IPS-NIHi11 (cell line): ENCODE measurements at regions not wholly inside any gene's neighbourhood (a gene's known extent, or its start where the extent isn't known, plus 50 kb on each side); places are given as distances from the start of the nearest gene placed in this dataset.

Source experiments
- DNase-seq: peaks from one replicate; pipeline ENCODE4 v3.0.0; 2012; ENCODE audit warnings: mixed read lengths, low spot score

- DNase-seq: no peak
These were observed 207.6 kb upstream of the LYZL1 start for GRCh38 chr10:29081231-29081630.

GRCh38 chr10:29081951-29082685, 206.8 kb upstream of the LYZL1 start:
- DNase-seq: no peak

GRCh38 chr10:29083096-29083495, 205.8 kb upstream of the LYZL1 start:
- no peak for DNase-seq

GRCh38 chr10:29084681-29085307, 204.1 kb upstream of the LYZL1 start:
- no peak for DNase-seq

GRCh38 chr10:29089091-29089490, 199.8 kb upstream of the LYZL1 start:
- DNase-seq: no peak

- no peak for DNase-seq
These were observed 192.5 kb upstream of the LYZL1 start for GRCh38 chr10:29096303-29096824.

- DNase-seq: no peak
These were observed 190.4 kb upstream of the LYZL1 start for GRCh38 chr10:29098423-29098822.

- DNase-seq: no peak
These were observed 189.9 kb upstream of the LYZL1 start for GRCh38 chr10:29099001-29099400.

- no peak for DNase-seq
These were observed 189.5 kb upstream of the LYZL1 start for GRCh38 chr10:29099415-29099814.

- DNase-seq: no peak
These were observed 188.4 kb upstream of the LYZL1 start for GRCh38 chr10:29100505-29100904.

- DNase-seq: no peak
These were observed 186.6 kb upstream of the LYZL1 start for GRCh38 chr10:29102233-29102632.

- DNase-seq: no peak
These were observed 186.2 kb upstream of the LYZL1 start for GRCh38 chr10:29102636-29103035.

- no peak for DNase-seq
These were observed 184.0 kb upstream of the LYZL1 start for GRCh38 chr10:29104661-29105399.

- DNase-seq: no peak
These were observed 183.2 kb upstream of the LYZL1 start for GRCh38 chr10:29105516-29106215.

- DNase-seq: no peak
These were observed 182.6 kb upstream of the LYZL1 start for GRCh38 chr10:29106287-29106686.

- no peak for DNase-seq
These were observed 180.9 kb upstream of the LYZL1 start for GRCh38 chr10:29107866-29108498.

GRCh38 chr10:29109707-29110571, 178.9 kb upstream of the LYZL1 start:
- no peak for DNase-seq

- no peak for DNase-seq
These were observed 175.8 kb upstream of the LYZL1 start for GRCh38 chr10:29112827-29113615.

- no peak for DNase-seq
These were observed 175.3 kb upstream of the LYZL1 start for GRCh38 chr10:29113616-29113945.

- no peak for DNase-seq
These were observed 174.7 kb upstream of the LYZL1 start for GRCh38 chr10:29114141-29114540.
